22Rv1 (cell line): ENCODE measurements at regions not wholly inside any gene's neighbourhood (a gene's known extent, or its start where the extent isn't known, plus 50 kb on each side); places are given as distances from the start of the nearest gene placed in this dataset.
"Not testable (repeated sequence)": the region's sequence is repeated elsewhere in the genome, so short reads cannot be mapped to it uniquely, and the experiment has no call there.

Source experiments
- CTCF ChIP-seq: fragments of 450-650 bp; IDR thresholded peaks from 2 replicates; pipeline ENCODE4 v1.5.1; 2017; ENCODE audit warnings: mild to moderate bottlenecking
- ZFX ChIP-seq: fragments of 450-650 bp; IDR thresholded peaks from 2 replicates; pipeline ENCODE4 v1.6.1; 2017; ENCODE audit warnings: antibody characterized with exemption, borderline replicate concordance

GRCh38 chr6:167217073-167217472 lies 59.3 kb upstream of the GPR31 start:
- TF ChIP-seq CTCF, ZFX: not testable (repeated sequence)
